Nucleus accumbens (tissue), 56 donors: ENCODE measurements at regions not wholly inside any gene's neighbourhood (a gene's known extent, or its start where the extent isn't known, plus 50 kb on each side); places are given as distances from the start of the nearest gene placed in this dataset.

Experiments
- DNase-seq, 56 donors: peaks; one replicate each; lab custom pipeline; 2025; lab: John Stamatoyannopoulos, UW

- DNase-seq = no peak
These were observed 84.8 kb upstream of the EDNRA start for GRCh38 chr4:147396105-147396504.

GRCh38 chr4:147398556-147398955 lies 82.3 kb upstream of the EDNRA start:
- DNase-seq = no peak

GRCh38 chr4:147400721-147401120 lies 80.2 kb upstream of the EDNRA start:
- no peak for DNase-seq

- DNase-seq = no peak
These were observed 79.7 kb upstream of the EDNRA start for GRCh38 chr4:147401221-147401620.

GRCh38 chr4:147407261-147408045 lies 73.4 kb upstream of the EDNRA start:
- no peak for DNase-seq

GRCh38 chr4:147408189-147408588 lies 72.7 kb upstream of the EDNRA start:
- no peak for DNase-seq

- DNase-seq = no peak
These were observed 71.5 kb upstream of the EDNRA start for GRCh38 chr4:147409350-147409749.

GRCh38 chr4:147418226-147418625 lies 62.7 kb upstream of the EDNRA start:
- DNase-seq = no peak

- DNase-seq = no peak
These were observed 59.4 kb upstream of the EDNRA start for GRCh38 chr4:147421456-147421855.

GRCh38 chr4:147423229-147423628 lies 57.7 kb upstream of the EDNRA start:
- DNase-seq = no peak

- no peak for DNase-seq
These were observed 55.9 kb upstream of the EDNRA start for GRCh38 chr4:147425019-147425418.

- DNase-seq = no peak
These were observed 52.3 kb upstream of the EDNRA start for GRCh38 chr4:147428583-147428982.

- no peak for DNase-seq
These were observed 50.8 kb upstream of the EDNRA start for GRCh38 chr4:147430111-147430510.
